Suprapubic skin (tissue), 4 donors: ENCODE measurements at regions not wholly inside any gene's neighbourhood (a gene's known extent, or its start where the extent isn't known, plus 50 kb on each side); places are given as distances from the start of the nearest gene placed in this dataset.

Experiments used
- DNase-seq, 2 donors: peaks; one replicate each; pipeline ENCODE4 v3.0.0-alpha.2; 2019; ENCODE audit warnings: low spot score in 2 of 2
- H3K27ac ChIP-seq: fragments of 200-600 bp; sonication (generic); one replicate; pipeline ENCODE4 v1.5.1; 2019
- H3K27me3 ChIP-seq: fragments of 200-600 bp; sonication (generic); one replicate; pipeline ENCODE4 v1.5.1; 2019
- H3K36me3 ChIP-seq: fragments of 200-600 bp; sonication (generic); one replicate; pipeline ENCODE4 v1.5.1; 2019
- H3K4me1 ChIP-seq: fragments of 200-600 bp; sonication (generic); one replicate; pipeline ENCODE4 v1.5.1; 2019
- H3K4me3 ChIP-seq: fragments of 200-600 bp; sonication (generic); one replicate; pipeline ENCODE4 v1.5.1; 2019; ENCODE audit warnings: mild to moderate bottlenecking
- H3K9me3 ChIP-seq: fragments of 200-600 bp; sonication (generic); one replicate; pipeline ENCODE4 v1.5.1; 2019
- EP300 ChIP-seq: sonication (generic); formaldehyde crosslinking; IDR thresholded peaks from one replicate; pipeline ENCODE4 v1.6.1; 2017; ENCODE audit warnings: antibody characterized with exemption
- POLR2A ChIP-seq, 2 donors: fragments of 450-650 bp; IDR thresholded peaks; one replicate each; pipeline ENCODE4 v1.6.1; 2017; ENCODE audit warnings: antibody characterized with exemption in 2 of 2, mild to moderate bottlenecking in 2 of 2, moderate library complexity in 2 of 2
- POLR2AphosphoS5 ChIP-seq, 3 donors: sonication (generic); formaldehyde crosslinking; IDR thresholded peaks; one replicate each; pipeline ENCODE4 v1.6.1; 2017; ENCODE audit warnings: antibody characterized with exemption in 3 of 3
- WGBS: methylation state at CpG from one replicate; pipeline ENCODE4 v1.1.5; 2018; 5-methylcytosine and 5-hydroxymethylcytosine counted together
- TF ChIP-seq, protein P1 (sequence below), 2 donors: fragments of 200-600 bp in 1 of 2; fragments of 450-650 bp in 1 of 2; sonication (generic) in 1 of 2; IDR thresholded peaks; one replicate each; pipeline ENCODE4 v1.5.1; 2016 to 2019; ENCODE audit warnings: antibody characterized with exemption in 2 of 2, mild to moderate bottlenecking in 1 of 2, moderate library complexity in 1 of 2

DNA sequence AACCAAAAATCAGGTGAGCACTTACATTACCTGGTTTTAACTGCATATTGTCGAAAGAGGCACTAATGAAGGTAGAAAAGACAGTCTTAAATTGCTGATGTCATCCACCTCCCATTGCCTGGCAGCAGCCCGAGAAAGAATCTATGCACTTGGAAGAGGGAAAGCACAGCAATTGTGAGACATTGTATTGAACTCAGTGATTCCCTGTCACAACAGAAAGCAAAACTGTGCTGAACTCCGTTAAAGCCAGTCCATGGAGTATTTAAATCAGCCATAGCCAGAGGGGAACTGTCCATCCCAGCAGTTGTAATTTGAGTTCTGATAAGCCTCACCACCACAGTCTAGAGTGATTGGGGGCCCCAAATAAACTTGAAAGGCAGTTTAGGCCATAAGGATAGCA lies 466.6 kb upstream of the PCDH9 start:
- H3K36me3 ChIP-seq, result no peaks in the 10 kb centered on the region
- H3K4me3 ChIP-seq, result no peak overlapping the region
- H3K27ac ChIP-seq, result no peak overlapping the region
- H3K27me3 ChIP-seq, result no peaks in the 10 kb centered on the region
- DNase-seq, result no peak
- TF ChIP-seq POLR2A (IDR thresholded peaks at IDR 0.05) (no peak), POLR2AphosphoS5 (IDR thresholded peaks at IDR 0.05) (no peak), EP300 (no peak)
- TF ChIP-seq, protein P1, sequence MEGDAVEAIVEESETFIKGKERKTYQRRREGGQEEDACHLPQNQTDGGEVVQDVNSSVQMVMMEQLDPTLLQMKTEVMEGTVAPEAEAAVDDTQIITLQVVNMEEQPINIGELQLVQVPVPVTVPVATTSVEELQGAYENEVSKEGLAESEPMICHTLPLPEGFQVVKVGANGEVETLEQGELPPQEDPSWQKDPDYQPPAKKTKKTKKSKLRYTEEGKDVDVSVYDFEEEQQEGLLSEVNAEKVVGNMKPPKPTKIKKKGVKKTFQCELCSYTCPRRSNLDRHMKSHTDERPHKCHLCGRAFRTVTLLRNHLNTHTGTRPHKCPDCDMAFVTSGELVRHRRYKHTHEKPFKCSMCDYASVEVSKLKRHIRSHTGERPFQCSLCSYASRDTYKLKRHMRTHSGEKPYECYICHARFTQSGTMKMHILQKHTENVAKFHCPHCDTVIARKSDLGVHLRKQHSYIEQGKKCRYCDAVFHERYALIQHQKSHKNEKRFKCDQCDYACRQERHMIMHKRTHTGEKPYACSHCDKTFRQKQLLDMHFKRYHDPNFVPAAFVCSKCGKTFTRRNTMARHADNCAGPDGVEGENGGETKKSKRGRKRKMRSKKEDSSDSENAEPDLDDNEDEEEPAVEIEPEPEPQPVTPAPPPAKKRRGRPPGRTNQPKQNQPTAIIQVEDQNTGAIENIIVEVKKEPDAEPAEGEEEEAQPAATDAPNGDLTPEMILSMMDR (IDR thresholded peaks at IDR 0.05), result no peak
- 46% methylated on average over 3 of the region's 3 CpGs for WGBS
- peaks cover 2% of the 10 kb centered on the region for H3K9me3 ChIP-seq
- H3K4me1 ChIP-seq, result no peaks in the 10 kb centered on the region

DNA sequence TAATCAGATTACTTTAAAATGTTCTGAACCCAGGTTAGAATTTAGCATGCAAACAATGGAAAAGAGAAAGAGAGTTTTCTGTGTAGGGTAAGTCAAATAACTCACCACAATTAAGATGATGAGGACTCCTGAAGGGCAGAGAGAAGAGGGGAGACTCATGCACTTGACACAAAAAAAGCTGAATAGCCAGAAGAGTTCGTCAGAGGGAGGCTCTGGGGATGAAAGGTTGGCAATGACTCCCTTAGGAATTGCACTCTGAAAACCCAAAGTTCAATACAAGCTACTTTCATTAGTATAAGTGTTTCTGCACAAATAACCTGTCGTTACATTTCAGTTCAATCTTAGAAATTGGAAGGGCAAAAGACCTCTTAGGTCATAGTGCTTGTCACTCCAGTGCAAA lies 434.4 kb upstream of the PCDH9 start:
- 61% methylated on average over 2 of the region's 2 CpGs for WGBS
- Histone ChIP-seq H3K27me3 (no peaks in the 10 kb centered on the region), H3K27ac (no peak overlapping the region), H3K9me3 (no peaks in the 10 kb centered on the region), H3K36me3 (no peaks in the 10 kb centered on the region), H3K4me3 (no peak overlapping the region), H3K4me1 (no peaks in the 10 kb centered on the region)
- TF ChIP-seq POLR2A (IDR thresholded peaks at IDR 0.05) (no peak), EP300 (no peak), POLR2AphosphoS5 (IDR thresholded peaks at IDR 0.05) (no peak)
- TF ChIP-seq, protein P1 (IDR thresholded peaks at IDR 0.05), result no peak
- DNase-seq, result no peak

DNA sequence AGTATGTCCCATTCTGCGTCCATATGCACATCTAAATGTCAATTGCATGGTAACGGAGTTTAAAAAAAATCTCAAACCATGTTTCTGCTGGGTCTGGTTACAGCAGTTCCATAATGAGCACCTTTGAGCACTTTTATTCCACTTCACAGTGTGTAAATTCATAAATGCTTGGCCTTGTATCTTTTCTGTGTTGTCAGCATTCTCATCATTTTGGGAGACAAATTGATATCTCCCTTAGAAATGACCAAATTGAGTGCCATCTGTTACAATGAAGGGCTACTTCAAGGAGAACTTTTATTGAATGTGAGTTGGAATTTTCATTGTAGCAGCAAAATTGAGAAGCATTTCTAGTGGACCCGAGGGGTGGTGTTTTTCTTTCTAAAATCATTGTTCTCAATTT lies 432.9 kb upstream of the PCDH9 start:
- Histone ChIP-seq H3K4me1 (no peaks in the 10 kb centered on the region), H3K27me3 (no peaks in the 10 kb centered on the region), H3K36me3 (no peaks in the 10 kb centered on the region), H3K9me3 (no peaks in the 10 kb centered on the region), H3K4me3 (no peak overlapping the region), H3K27ac (no peak overlapping the region)
- no peak for DNase-seq
- no peak for TF ChIP-seq POLR2AphosphoS5 (IDR thresholded peaks at IDR 0.05)
- no peak for TF ChIP-seq POLR2A (IDR thresholded peaks at IDR 0.05)
- no peak for TF ChIP-seq EP300
- TF ChIP-seq, protein P1 (IDR thresholded peaks at IDR 0.05), result no peak
- WGBS, result 80% methylated on average over 3 of the region's 3 CpGs

DNA sequence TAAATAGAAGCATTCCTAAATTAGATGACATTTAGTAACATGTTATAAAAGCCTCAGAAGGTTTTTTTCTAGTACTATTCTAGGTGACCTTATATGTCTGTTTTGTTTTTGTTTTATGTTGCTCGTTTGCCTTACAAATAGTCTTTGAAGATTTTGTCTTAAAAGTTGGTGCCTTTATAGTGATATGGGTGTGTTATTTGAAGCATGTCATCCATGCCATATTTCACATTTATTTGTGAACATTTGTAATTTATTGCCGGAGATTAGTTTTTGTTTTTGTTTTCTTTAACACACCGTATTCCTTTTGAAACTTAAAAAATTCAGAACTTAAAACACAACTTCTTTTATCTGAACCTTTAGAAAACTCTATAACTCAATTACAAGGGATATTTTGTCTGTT lies 422.8 kb upstream of the PCDH9 start:
- no peaks in the 10 kb centered on the region for H3K27me3 ChIP-seq
- H3K4me1 ChIP-seq, result no peaks in the 10 kb centered on the region
- DNase-seq, result no peak
- no peak for TF ChIP-seq POLR2A (IDR thresholded peaks at IDR 0.05)
- TF ChIP-seq, protein P1 (IDR thresholded peaks at IDR 0.05), result no peak
- TF ChIP-seq POLR2AphosphoS5 (IDR thresholded peaks at IDR 0.05), result no peak
- TF ChIP-seq EP300, result no peak
- no peaks in the 10 kb centered on the region for H3K36me3 ChIP-seq
- WGBS, result 48% methylated on average over 3 of the region's 3 CpGs
- H3K27ac ChIP-seq, result no peak overlapping the region
- H3K4me3 ChIP-seq, result no peak overlapping the region
- H3K9me3 ChIP-seq, result no peaks in the 10 kb centered on the region

DNA sequence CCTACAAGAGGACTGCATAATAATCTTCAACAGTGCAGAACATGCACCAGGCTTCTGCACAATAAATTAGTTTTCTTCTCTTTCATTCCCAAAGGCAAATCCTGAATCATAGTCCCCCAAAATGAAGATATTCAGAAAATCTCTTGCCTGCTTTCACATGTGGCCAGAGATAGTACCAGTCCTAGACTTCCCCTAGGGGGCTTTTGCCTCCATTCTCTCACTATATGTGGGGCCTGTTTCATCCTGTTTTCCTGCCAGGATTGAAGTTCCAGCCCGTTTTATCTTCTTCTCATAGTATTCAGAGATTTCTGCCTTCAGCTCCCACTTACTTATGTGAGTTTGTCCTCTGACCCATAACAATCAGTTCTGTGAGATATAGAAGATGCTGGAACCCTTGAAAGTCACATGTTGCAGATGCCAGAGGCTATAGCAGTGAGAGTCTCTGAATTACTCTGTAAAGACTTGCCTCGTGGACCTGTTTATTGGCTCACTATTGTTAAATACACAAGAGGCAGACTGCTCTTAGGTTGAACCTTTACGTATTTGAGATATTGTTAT lies 421.9 kb upstream of the PCDH9 start:
- TF ChIP-seq POLR2AphosphoS5 (IDR thresholded peaks at IDR 0.05) (no peak), EP300 (no peak), POLR2A (IDR thresholded peaks at IDR 0.05) (no peak)
- TF ChIP-seq, protein P1 (IDR thresholded peaks at IDR 0.05), result no peak
- H3K36me3 ChIP-seq, result no peaks in the 10 kb centered on the region
- no peak for DNase-seq
- no peaks in the 10 kb centered on the region for H3K4me1 ChIP-seq
- H3K4me3 ChIP-seq, result no peak overlapping the region
- no peak overlapping the region for H3K27ac ChIP-seq
- no peaks in the 10 kb centered on the region for H3K9me3 ChIP-seq
- no peaks in the 10 kb centered on the region for H3K27me3 ChIP-seq
- WGBS, result 40% methylated on average over 3 of the region's 3 CpGs
